ENCODE measurements at regions not wholly inside any gene's neighbourhood (a gene's known extent, or its start where the extent isn't known, plus 50 kb on each side); places are given as distances from the start of the nearest gene placed in this dataset.

GRCh38 chr12:75724307-75724927, 213.0 kb upstream of the KRR1 start:
- intact Hi-C loops (cut with micrococcal nuclease), result loop anchor here (2.0 to 10.0 kb wide), 9 partner anchors 43 to 730 kb away; no protein-coding TSS in a partner anchor
- CTCF ChIA-PET, result no interaction called here
- no peak overlapping the region for H3K4me3 ChIP-seq (ENCODE audit: low read length)

GRCh38 chr12:75722714-75723200, 211.3 kb upstream of the KRR1 start:
- no peak for TF ChIP-seq EZH2 (IDR thresholded peaks at IDR 0.05; ENCODE audit: low read length, unreplicated experiment)
- TF ChIP-seq EZH2phosphoT487 (IDR thresholded peaks at IDR 0.05; ENCODE audit: borderline replicate concordance, low read length), result no peak
- TF ChIP-seq CTCF (conservative IDR thresholded peaks at IDR 0.05; ENCODE audit: low read depth, low read length), result no peak
- ATAC-seq (peak; percentile 37), DNase-seq (peak; percentile 88)
- peaks cover 55% of the 10 kb centered on the region for H3K4me1 ChIP-seq (ENCODE audit: insufficient read depth, low read length)
- no TSS peak for BruUV-seq (replicated peaks)
- peak overlapping the region; percentile 52 for H2AFZ ChIP-seq (ENCODE audit: low read length)
- peak overlapping the region; percentile 75 for H3K27ac ChIP-seq (ENCODE audit: low read length)
- intact Hi-C loops (cut with micrococcal nuclease), result loop anchor here (5.0 to 10.0 kb wide), 8 partner anchors 45 to 732 kb away; no protein-coding TSS in a partner anchor
- H4K20me1 ChIP-seq (ENCODE audit: low read length), result no peaks in the 10 kb centered on the region
- H3K4me3 ChIP-seq (ENCODE audit: low read length), result no peak overlapping the region
- POLR2A ChIA-PET (ENCODE audit: unreplicated experiment), result no interaction called here
- no peaks in the 10 kb centered on the region for H3K9me3 ChIP-seq (ENCODE audit: low read length)
- no peaks in the 10 kb centered on the region for H3K9me2 ChIP-seq (replicated peaks; ENCODE audit: low read length)
- 0 out of 2 replicates have a peak overlapping the region, but pooled peaks have one; percentile 9 for H3K4me2 ChIP-seq (ENCODE audit: low read length)
- H3K36me3 ChIP-seq (ENCODE audit: low read depth, low read length), result no peaks in the 10 kb centered on the region
- no peaks in the 10 kb centered on the region for H3K27me3 ChIP-seq (ENCODE audit: low read length)
- peaks cover 4% of the 10 kb centered on the region for H3F3A ChIP-seq (ENCODE audit: low read length, unreplicated experiment)
- H3K79me2 ChIP-seq (ENCODE audit: low read length), result no peaks in the 10 kb centered on the region
- CTCF ChIA-PET, result no interaction called here
- peak overlapping the region; percentile 37 for H3K9ac ChIP-seq (ENCODE audit: low read length)

More at GRCh38 chr12:75724307-75724927, 213.0 kb upstream of the KRR1 start:
- Histone ChIP-seq H3F3A (ENCODE audit: low read length, unreplicated experiment) (peaks cover 4% of the 10 kb centered on the region), H3K9me2 (replicated peaks; ENCODE audit: low read length) (no peaks in the 10 kb centered on the region), H3K79me2 (ENCODE audit: low read length) (no peaks in the 10 kb centered on the region), H3K9ac (ENCODE audit: low read length) (no peak overlapping the region), H3K27ac (ENCODE audit: low read length) (peak overlapping the region; percentile 89), H3K4me1 (ENCODE audit: insufficient read depth, low read length) (peaks cover 55% of the 10 kb centered on the region), H2AFZ (ENCODE audit: low read length) (no peak overlapping the region), H3K9me3 (ENCODE audit: low read length) (no peaks in the 10 kb centered on the region), H3K36me3 (ENCODE audit: low read depth, low read length) (no peaks in the 10 kb centered on the region), H3K4me2 (ENCODE audit: low read length) (peak overlapping the region; percentile 74), H3K27me3 (ENCODE audit: low read length) (no peaks in the 10 kb centered on the region), H4K20me1 (ENCODE audit: low read length) (no peaks in the 10 kb centered on the region)
- BruUV-seq (replicated peaks), result no TSS peak
- POLR2A ChIA-PET (ENCODE audit: unreplicated experiment), result no interaction called here
- TF ChIP-seq EZH2phosphoT487 (IDR thresholded peaks at IDR 0.05; ENCODE audit: borderline replicate concordance, low read length) (no peak), CTCF (conservative IDR thresholded peaks at IDR 0.05; ENCODE audit: low read depth, low read length) (no peak), EZH2 (IDR thresholded peaks at IDR 0.05; ENCODE audit: low read length, unreplicated experiment) (no peak)
- no peak for ATAC-seq
- DNase-seq, result no peak

GRCh38 chr12:75721796-75722195, 210.4 kb upstream of the KRR1 start:
- H2AFZ ChIP-seq (ENCODE audit: low read length), result peak overlapping the region; percentile 52; the same call in 1 of the 2 replicates
- ATAC-seq, result no peak

More at GRCh38 chr12:75721796-75722195, 210.4 kb upstream of the KRR1 start:
- peak overlapping the region; percentile 75 for H3K27ac ChIP-seq (ENCODE audit: low read length)
- CTCF ChIA-PET, result no interaction called here
- H4K20me1 ChIP-seq (ENCODE audit: low read length), result no peaks in the 10 kb centered on the region
- no peaks in the 10 kb centered on the region for H3K9me2 ChIP-seq (replicated peaks; ENCODE audit: low read length)
- no peak overlapping the region for H3K4me2 ChIP-seq (ENCODE audit: low read length)
- no peak overlapping the region for H3K9ac ChIP-seq (ENCODE audit: low read length)
- intact Hi-C loops (cut with micrococcal nuclease), result loop anchor here (5.0 to 10.0 kb wide), 8 partner anchors 46 to 733 kb away; no protein-coding TSS in a partner anchor
- POLR2A ChIA-PET (ENCODE audit: unreplicated experiment), result no interaction called here
- no peak overlapping the region for H3K4me3 ChIP-seq (ENCODE audit: low read length)
- H3K9me3 ChIP-seq (ENCODE audit: low read length), result no peaks in the 10 kb centered on the region
- no TSS peak for BruUV-seq (replicated peaks)
- peaks cover 55% of the 10 kb centered on the region for H3K4me1 ChIP-seq (ENCODE audit: insufficient read depth, low read length)
- H3K79me2 ChIP-seq (ENCODE audit: low read length), result no peaks in the 10 kb centered on the region
- TF ChIP-seq EZH2phosphoT487 (IDR thresholded peaks at IDR 0.05; ENCODE audit: borderline replicate concordance, low read length), result no peak
- no peak for TF ChIP-seq EZH2 (IDR thresholded peaks at IDR 0.05; ENCODE audit: low read length, unreplicated experiment)
- no peak for TF ChIP-seq CTCF (conservative IDR thresholded peaks at IDR 0.05; ENCODE audit: low read depth, low read length)
- DNase-seq, result no peak
- no peaks in the 10 kb centered on the region for H3K36me3 ChIP-seq (ENCODE audit: low read depth, low read length)
- H3K27me3 ChIP-seq (ENCODE audit: low read length), result no peaks in the 10 kb centered on the region
- H3F3A ChIP-seq (ENCODE audit: low read length, unreplicated experiment), result peaks cover 4% of the 10 kb centered on the region

All from PC-3 (cell line).